ENCODE measurements at regions not wholly inside any gene's neighbourhood (a gene's known extent, or its start where the extent isn't known, plus 50 kb on each side); places are given as distances from the start of the nearest gene placed in this dataset.
"Not testable (repeated sequence)": the region's sequence is repeated elsewhere in the genome, so short reads cannot be mapped to it uniquely, and the experiment has no call there.

DNA sequence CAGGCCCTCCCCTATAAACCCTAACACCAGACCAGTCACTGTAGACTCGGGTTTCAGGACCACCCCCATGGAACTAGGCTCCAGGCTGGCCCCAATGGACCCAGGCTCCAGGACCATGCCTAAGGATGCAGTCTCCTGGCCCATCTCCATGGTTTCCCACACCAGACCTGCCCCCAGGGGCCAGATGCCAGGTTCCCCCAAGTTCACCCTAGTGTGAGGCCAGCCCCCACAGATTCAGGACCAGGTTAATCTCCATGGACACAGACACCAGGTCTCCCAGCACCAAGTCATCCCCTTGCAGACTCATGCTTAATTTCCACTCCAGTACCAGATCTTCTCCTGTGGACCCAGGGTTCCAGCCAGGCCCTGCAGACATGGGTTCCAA lies 103.8 kb upstream of the LANCL2 start:
- Histone ChIP-seq H3K27me3 (peaks cover 0 to 9% of the 10 kb centered on the region in 2 donors), H3K4me1 (no peaks in the 10 kb centered on the region), H3K9me3 (no peaks in the 10 kb centered on the region), H3K36me3 (no peaks in the 10 kb centered on the region), H3K27ac (no peak overlapping the region), H3K4me3 (no peak overlapping the region)
- intact Hi-C loops (cut with DNase I; ENCODE audit: low total_unique reads): no loop called here
- TF ChIP-seq POLR2A (IDR thresholded peaks at IDR 0.05): no peak
- no peak for TF ChIP-seq POLR2AphosphoS5 (IDR thresholded peaks at IDR 0.05)
- TF ChIP-seq, protein P1, sequence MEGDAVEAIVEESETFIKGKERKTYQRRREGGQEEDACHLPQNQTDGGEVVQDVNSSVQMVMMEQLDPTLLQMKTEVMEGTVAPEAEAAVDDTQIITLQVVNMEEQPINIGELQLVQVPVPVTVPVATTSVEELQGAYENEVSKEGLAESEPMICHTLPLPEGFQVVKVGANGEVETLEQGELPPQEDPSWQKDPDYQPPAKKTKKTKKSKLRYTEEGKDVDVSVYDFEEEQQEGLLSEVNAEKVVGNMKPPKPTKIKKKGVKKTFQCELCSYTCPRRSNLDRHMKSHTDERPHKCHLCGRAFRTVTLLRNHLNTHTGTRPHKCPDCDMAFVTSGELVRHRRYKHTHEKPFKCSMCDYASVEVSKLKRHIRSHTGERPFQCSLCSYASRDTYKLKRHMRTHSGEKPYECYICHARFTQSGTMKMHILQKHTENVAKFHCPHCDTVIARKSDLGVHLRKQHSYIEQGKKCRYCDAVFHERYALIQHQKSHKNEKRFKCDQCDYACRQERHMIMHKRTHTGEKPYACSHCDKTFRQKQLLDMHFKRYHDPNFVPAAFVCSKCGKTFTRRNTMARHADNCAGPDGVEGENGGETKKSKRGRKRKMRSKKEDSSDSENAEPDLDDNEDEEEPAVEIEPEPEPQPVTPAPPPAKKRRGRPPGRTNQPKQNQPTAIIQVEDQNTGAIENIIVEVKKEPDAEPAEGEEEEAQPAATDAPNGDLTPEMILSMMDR (IDR thresholded peaks at IDR 0.05): no peak
- no peak for DNase-seq (ENCODE audit: low spot score in 2 of 2)

DNA sequence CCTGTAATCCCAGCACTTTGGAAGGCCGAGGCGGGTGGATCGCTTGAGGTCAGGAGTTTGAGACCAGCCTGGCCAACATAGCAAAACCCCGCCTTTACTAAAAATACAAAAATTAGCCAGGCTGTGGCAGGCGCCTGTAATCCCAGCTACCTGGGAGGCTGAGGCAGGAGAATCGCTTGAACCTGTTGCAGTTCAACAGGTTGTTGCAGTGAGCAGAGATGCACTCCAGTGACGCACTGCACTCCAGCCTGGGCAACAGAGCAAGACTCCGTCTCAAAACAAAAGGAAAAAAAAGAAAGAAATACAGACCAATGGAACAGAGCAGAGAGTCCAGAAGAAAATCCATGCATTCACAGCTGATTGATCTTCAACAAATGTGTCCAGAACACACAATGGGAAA lies 99.8 kb upstream of the LANCL2 start:
- H3K4me3 ChIP-seq; intact Hi-C loops (cut with DNase I; ENCODE audit: low total_unique reads); H3K27ac ChIP-seq; DNase-seq (ENCODE audit: low spot score in 2 of 2); H3K27me3 ChIP-seq; H3K4me1 ChIP-seq; H3K9me3 ChIP-seq; H3K36me3 ChIP-seq: not testable (repeated sequence)

DNA sequence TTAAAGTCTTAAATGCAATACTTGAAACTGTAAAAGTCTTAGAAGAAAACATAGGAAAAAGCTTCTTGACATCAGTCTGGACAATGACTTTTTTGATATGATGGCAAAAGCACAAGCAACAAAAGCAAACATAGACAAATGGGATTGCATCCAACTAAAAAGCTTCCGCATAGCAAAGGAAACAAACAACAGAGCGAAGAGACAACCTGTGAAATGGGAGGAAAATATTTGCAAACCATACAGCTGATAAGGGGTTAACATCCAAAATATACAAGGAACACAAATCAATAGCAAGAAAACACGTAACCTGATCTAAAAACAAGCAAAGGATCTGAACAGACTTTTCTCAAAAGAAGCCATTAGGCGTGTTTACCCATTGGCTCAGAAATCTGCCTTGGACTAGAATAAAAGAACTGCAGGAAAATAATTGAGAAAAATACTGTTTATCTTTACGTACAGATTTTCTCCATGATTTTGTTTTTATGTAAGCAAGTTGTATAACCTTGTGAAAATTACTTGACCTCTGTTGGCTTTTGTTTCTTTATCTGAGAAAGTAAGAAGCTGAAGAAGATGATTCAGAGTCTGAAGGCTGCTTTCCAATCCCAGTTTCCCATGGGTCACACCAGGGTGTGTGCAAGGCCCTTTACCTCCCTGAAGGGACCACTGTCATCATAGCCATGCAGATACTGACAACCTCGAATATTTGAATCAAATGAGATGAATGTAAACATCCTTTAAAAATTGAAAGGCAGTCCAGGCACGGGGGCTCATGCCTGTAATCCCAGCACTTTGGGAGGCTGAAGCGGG lies 99.1 kb upstream of the LANCL2 start:
- no peak overlapping the region for H3K4me3 ChIP-seq
- no peaks in the 10 kb centered on the region for H3K4me1 ChIP-seq
- no peak for DNase-seq (ENCODE audit: low spot score in 2 of 2)
- intact Hi-C loops (cut with DNase I; ENCODE audit: low total_unique reads): no loop called here
- no peaks in the 10 kb centered on the region for H3K36me3 ChIP-seq
- TF ChIP-seq, protein P1 (IDR thresholded peaks at IDR 0.05): no peak
- TF ChIP-seq POLR2AphosphoS5 (IDR thresholded peaks at IDR 0.05) (no peak), POLR2A (IDR thresholded peaks at IDR 0.05) (no peak)
- H3K27me3 ChIP-seq: no peaks in the 10 kb centered on the region
- no peak overlapping the region for H3K27ac ChIP-seq
- no peaks in the 10 kb centered on the region for H3K9me3 ChIP-seq

DNA sequence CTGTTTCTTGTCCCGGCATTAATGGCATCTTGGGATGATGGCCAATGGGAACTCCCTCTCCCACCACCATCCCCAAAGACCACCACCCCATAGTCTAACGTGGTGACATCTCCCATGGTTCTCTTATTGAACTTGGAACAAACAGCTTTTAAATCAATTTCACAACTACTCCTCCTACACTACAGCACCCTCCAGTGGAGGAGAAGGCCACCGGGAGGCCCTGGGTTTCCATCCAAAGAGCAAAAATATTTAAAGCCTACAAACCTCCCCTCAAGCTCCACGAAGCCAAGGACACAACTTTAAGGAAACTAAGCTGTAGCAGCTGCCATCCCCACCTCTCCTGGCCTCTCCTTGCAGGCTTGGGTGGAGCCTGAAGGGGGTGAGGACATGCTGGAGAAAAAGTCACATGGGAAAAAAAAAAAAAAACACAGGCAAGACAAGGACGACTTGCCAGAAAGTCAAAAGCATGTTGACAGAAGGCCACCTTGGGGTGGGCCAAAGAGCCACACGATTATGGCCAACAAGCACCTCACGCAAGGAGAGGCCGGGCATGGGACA lies 94.0 kb upstream of the LANCL2 start:
- H3K4me3 ChIP-seq: no peak overlapping the region
- TF ChIP-seq POLR2AphosphoS5 (IDR thresholded peaks at IDR 0.05) (no peak), POLR2A (IDR thresholded peaks at IDR 0.05) (no peak)
- TF ChIP-seq, protein P1 (IDR thresholded peaks at IDR 0.05): no peak
- no peaks in the 10 kb centered on the region for H3K9me3 ChIP-seq
- H3K27ac ChIP-seq: no peak overlapping the region
- no peaks in the 10 kb centered on the region for H3K36me3 ChIP-seq
- no peaks in the 10 kb centered on the region for H3K27me3 ChIP-seq
- no peaks in the 10 kb centered on the region for H3K4me1 ChIP-seq
- intact Hi-C loops (cut with DNase I; ENCODE audit: low total_unique reads): no loop called here
- no peak for DNase-seq (ENCODE audit: low spot score in 2 of 2)

DNA sequence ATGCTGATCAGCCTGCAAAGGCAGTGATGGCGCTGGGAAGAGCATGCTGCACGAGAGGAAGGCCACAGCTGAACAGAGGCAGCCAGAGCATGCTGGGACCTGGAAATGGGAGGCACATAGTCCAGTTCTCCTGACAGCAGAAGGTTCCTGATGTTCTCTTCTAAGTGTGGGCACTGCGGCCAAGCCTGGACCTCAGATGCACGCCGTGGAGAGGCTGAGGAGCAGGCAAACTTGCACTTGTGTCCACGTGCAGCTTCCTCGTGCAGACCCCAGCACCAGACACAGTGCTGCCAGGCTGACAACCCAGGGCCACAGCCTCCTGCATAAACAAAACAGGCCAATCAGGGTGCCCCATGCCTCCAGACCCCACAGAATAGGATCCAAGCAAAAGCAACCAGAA lies 93.5 kb upstream of the LANCL2 start:
- Histone ChIP-seq H3K36me3 (no peaks in the 10 kb centered on the region), H3K4me3 (no peak overlapping the region), H3K27me3 (no peaks in the 10 kb centered on the region), H3K27ac (no peak overlapping the region), H3K9me3 (no peaks in the 10 kb centered on the region), H3K4me1 (no peaks in the 10 kb centered on the region)
- TF ChIP-seq POLR2AphosphoS5 (IDR thresholded peaks at IDR 0.05) (no peak), POLR2A (IDR thresholded peaks at IDR 0.05) (no peak)
- TF ChIP-seq, protein P1 (IDR thresholded peaks at IDR 0.05): no peak
- no peak for DNase-seq (ENCODE audit: low spot score in 2 of 2)
- intact Hi-C loops (cut with DNase I; ENCODE audit: low total_unique reads): no loop called here
